ENCODE measurements at regions not wholly inside any gene's neighbourhood (a gene's known extent, or its start where the extent isn't known, plus 50 kb on each side); places are given as distances from the start of the nearest gene placed in this dataset.

DNA sequence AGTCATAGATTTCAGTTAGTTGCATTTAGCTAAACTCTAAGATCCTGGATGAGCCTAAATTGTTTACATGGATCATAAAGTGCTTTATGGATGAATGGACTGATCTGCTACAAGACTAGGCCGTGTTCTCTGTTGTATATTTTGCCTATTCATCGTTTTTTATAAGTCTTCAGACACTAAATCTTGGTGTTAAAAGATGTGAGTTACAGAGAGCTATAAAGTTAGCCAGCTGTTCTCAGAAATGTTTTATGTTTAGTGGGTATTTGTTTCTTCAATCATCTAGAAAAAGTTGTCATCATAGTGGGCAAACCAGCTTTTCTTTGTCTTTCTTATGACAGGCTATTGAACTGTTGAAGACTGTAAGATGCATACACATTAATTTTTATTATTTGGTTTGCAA, 585.8 kb upstream of the SEMA6A start:
- no peaks in the 10 kb centered on the region for H3K36me3 ChIP-seq (ENCODE audit: control insufficient read depth, insufficient read depth, low read length)
- H3K4me3 ChIP-seq (replicated peaks; ENCODE audit: low read depth, low read length) = no peak overlapping the region
- H3K27me3 ChIP-seq (replicated peaks; ENCODE audit: control insufficient read depth, insufficient read depth, low read length) = no peaks in the 10 kb centered on the region
- TF ChIP-seq, protein P1, sequence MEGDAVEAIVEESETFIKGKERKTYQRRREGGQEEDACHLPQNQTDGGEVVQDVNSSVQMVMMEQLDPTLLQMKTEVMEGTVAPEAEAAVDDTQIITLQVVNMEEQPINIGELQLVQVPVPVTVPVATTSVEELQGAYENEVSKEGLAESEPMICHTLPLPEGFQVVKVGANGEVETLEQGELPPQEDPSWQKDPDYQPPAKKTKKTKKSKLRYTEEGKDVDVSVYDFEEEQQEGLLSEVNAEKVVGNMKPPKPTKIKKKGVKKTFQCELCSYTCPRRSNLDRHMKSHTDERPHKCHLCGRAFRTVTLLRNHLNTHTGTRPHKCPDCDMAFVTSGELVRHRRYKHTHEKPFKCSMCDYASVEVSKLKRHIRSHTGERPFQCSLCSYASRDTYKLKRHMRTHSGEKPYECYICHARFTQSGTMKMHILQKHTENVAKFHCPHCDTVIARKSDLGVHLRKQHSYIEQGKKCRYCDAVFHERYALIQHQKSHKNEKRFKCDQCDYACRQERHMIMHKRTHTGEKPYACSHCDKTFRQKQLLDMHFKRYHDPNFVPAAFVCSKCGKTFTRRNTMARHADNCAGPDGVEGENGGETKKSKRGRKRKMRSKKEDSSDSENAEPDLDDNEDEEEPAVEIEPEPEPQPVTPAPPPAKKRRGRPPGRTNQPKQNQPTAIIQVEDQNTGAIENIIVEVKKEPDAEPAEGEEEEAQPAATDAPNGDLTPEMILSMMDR (IDR thresholded peaks at IDR 0.05; ENCODE audit: insufficient read depth, low read length, poor library complexity, severe bottlenecking) = no peak
- no peak for DNase-seq (ENCODE audit: extremely low read depth, insufficient read length)

DNA sequence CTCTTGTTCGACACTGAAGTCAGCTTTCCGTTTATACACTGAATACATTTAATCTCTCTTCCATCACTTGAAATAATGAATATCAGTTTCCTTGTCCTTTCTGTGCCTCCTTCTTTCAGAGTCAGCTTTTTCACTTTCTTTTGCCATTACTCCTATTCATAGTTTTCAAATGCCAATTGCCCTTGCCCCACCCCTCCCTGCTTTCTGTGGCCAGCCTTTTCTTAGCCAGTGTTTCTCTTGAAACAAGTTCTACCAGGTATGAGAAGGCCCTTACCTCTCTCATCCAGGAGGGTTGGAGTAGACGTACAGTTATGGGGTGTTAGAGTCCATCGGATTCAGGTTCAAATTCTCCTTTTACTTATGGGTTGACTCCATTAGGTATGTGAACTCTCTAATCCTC, 574.7 kb upstream of the SEMA6A start:
- TF ChIP-seq, protein P1 (IDR thresholded peaks at IDR 0.05; ENCODE audit: insufficient read depth, low read length, poor library complexity, severe bottlenecking) = no peak
- no peak for DNase-seq (ENCODE audit: extremely low read depth, insufficient read length)
- Histone ChIP-seq H3K36me3 (ENCODE audit: control insufficient read depth, insufficient read depth, low read length) (no peaks in the 10 kb centered on the region), H3K27me3 (replicated peaks; ENCODE audit: control insufficient read depth, insufficient read depth, low read length) (no peaks in the 10 kb centered on the region), H3K4me3 (replicated peaks; ENCODE audit: low read depth, low read length) (no peak overlapping the region)

- no peaks in the 10 kb centered on the region for H3K27me3 ChIP-seq (replicated peaks; ENCODE audit: control insufficient read depth, insufficient read depth, low read length)
These were observed 569.5 kb upstream of the SEMA6A start for GRCh38 chr5:117144086-117144485.

DNA sequence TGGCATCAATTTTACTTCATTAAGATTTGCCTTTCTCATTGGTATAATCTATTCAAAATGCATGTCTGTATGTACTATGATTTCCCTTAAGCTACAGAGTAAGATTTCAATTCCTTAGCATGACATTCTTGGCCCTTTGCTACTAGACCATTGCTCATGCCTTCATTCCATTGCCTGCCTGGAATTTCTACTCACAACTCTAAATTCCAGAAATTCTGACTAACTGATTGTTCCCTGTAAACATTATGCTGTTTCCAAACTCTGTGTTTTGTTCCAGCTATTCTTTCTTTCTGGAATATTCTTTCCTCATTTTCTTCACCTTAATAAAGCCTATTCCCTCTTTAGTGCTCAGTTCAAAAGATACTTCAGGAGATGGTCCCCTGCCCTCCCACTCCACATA, 568.8 kb upstream of the SEMA6A start:
- DNase-seq (ENCODE audit: extremely low read depth, insufficient read length) = no peak
- Histone ChIP-seq H3K4me3 (replicated peaks; ENCODE audit: low read depth, low read length) (no peak overlapping the region), H3K27me3 (replicated peaks; ENCODE audit: control insufficient read depth, insufficient read depth, low read length) (no peaks in the 10 kb centered on the region), H3K36me3 (ENCODE audit: control insufficient read depth, insufficient read depth, low read length) (no peaks in the 10 kb centered on the region)
- TF ChIP-seq, protein P1 (IDR thresholded peaks at IDR 0.05; ENCODE audit: insufficient read depth, low read length, poor library complexity, severe bottlenecking) = no peak

More at GRCh38 chr5:117144086-117144485, 569.5 kb upstream of the SEMA6A start:
- no peak for DNase-seq (ENCODE audit: extremely low read depth, insufficient read length)
- TF ChIP-seq, protein P1 (IDR thresholded peaks at IDR 0.05; ENCODE audit: insufficient read depth, low read length, poor library complexity, severe bottlenecking) = no peak
- H3K36me3 ChIP-seq (ENCODE audit: control insufficient read depth, insufficient read depth, low read length) = no peaks in the 10 kb centered on the region
- no peak overlapping the region for H3K4me3 ChIP-seq (replicated peaks; ENCODE audit: low read depth, low read length)

DNA sequence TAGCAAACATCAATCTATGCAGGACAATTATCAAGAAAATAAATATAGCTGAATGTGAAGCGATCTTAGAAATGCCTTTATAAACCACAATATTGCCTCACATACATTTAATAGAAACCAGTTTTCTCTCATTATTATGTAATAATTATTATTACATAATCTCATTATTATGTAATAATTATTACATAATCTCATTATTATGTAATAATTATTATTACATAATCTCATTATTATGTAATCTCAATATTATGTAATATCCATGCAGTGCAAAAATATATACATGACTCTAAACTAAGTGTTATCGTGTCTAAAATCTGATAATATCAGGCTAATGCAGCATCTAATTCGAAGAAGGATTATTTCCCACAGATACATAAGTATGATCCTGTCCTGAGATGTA, 563.9 kb upstream of the SEMA6A start:
- Histone ChIP-seq H3K4me3 (replicated peaks; ENCODE audit: low read depth, low read length) (no peak overlapping the region), H3K27me3 (replicated peaks; ENCODE audit: control insufficient read depth, insufficient read depth, low read length) (no peaks in the 10 kb centered on the region), H3K36me3 (ENCODE audit: control insufficient read depth, insufficient read depth, low read length) (no peaks in the 10 kb centered on the region)
- TF ChIP-seq, protein P1 (IDR thresholded peaks at IDR 0.05; ENCODE audit: insufficient read depth, low read length, poor library complexity, severe bottlenecking) = no peak
- DNase-seq (ENCODE audit: extremely low read depth, insufficient read length) = no peak

DNA sequence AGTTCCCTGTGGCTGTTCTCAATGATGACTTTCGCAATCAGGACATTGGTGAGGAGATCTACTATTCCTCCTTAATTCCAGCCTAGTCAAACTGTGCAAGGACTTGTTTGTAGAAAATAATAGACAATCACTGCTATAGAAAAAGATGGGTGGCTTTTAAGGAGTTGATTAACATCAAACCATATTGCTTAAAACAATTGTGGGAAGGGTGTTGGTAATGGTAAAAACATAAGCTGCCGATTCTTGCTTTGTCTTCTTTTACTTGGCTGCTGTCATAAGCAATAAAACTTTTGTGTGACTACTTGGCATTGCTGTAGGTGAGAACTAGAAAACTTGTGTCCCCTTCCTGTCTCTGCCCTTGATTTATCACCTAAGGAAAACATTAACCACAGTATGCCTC, 561.2 kb upstream of the SEMA6A start:
- H3K4me3 ChIP-seq (replicated peaks; ENCODE audit: low read depth, low read length) = no peak overlapping the region
- no peak for DNase-seq (ENCODE audit: extremely low read depth, insufficient read length)
- H3K27me3 ChIP-seq (replicated peaks; ENCODE audit: control insufficient read depth, insufficient read depth, low read length) = no peaks in the 10 kb centered on the region
- no peaks in the 10 kb centered on the region for H3K36me3 ChIP-seq (ENCODE audit: control insufficient read depth, insufficient read depth, low read length)
- TF ChIP-seq, protein P1 (IDR thresholded peaks at IDR 0.05; ENCODE audit: insufficient read depth, low read length, poor library complexity, severe bottlenecking) = no peak

All from GM06990 (cell line).